ENCODE measurements at regions not wholly inside any gene's neighbourhood (a gene's known extent, or its start where the extent isn't known, plus 50 kb on each side); places are given as distances from the start of the nearest gene placed in this dataset.

- Histone ChIP-seq H3K9me2 (replicated peaks; ENCODE audit: insufficient read depth, low read length) (no peaks in the 10 kb centered on the region), H3K4me1 (ENCODE audit: low read length) (no peaks in the 10 kb centered on the region), H4K20me1 (ENCODE audit: insufficient read depth, low read depth, low read length) (no peaks in the 10 kb centered on the region), H2AFZ (ENCODE audit: low read length) (no peak overlapping the region), H3K27me3 (ENCODE audit: low read length) (no peaks in the 10 kb centered on the region), H3K9ac (ENCODE audit: low read length) (no peak overlapping the region), H3K36me3 (ENCODE audit: insufficient read depth, low read length) (no peaks in the 10 kb centered on the region), H3K4me2 (ENCODE audit: low read depth, low read length, poor library complexity, severe bottlenecking) (no peak overlapping the region), H3K79me2 (ENCODE audit: low read length) (no peaks in the 10 kb centered on the region), H3K9me3 (ENCODE audit: low read length) (no peaks in the 10 kb centered on the region), H3K27ac (ENCODE audit: low read length) (no peak overlapping the region), H3K4me3 (ENCODE audit: low read length) (no peak overlapping the region)
- no peak for DNase-seq
Observed at GRCh38 chr3:64344721-64345207, 119.5 kb upstream of the PRICKLE2 start.

GRCh38 chr3:64343689-64344430 lies 118.6 kb upstream of the PRICKLE2 start:
- no peaks in the 10 kb centered on the region for H4K20me1 ChIP-seq (ENCODE audit: insufficient read depth, low read depth, low read length)
- H3K27me3 ChIP-seq (ENCODE audit: low read length), result no peaks in the 10 kb centered on the region
- H3K9ac ChIP-seq (ENCODE audit: low read length), result no peak overlapping the region
- no peak overlapping the region for H3K4me2 ChIP-seq (ENCODE audit: low read depth, low read length, poor library complexity, severe bottlenecking)
- H3K36me3 ChIP-seq (ENCODE audit: insufficient read depth, low read length), result no peaks in the 10 kb centered on the region
- no peaks in the 10 kb centered on the region for H3K79me2 ChIP-seq (ENCODE audit: low read length)
- no peak overlapping the region for H2AFZ ChIP-seq (ENCODE audit: low read length)
- no peaks in the 10 kb centered on the region for H3K9me3 ChIP-seq (ENCODE audit: low read length)
- no peak overlapping the region for H3K27ac ChIP-seq (ENCODE audit: low read length)
- no peaks in the 10 kb centered on the region for H3K9me2 ChIP-seq (replicated peaks; ENCODE audit: insufficient read depth, low read length)
- H3K4me1 ChIP-seq (ENCODE audit: low read length), result no peaks in the 10 kb centered on the region
- H3K4me3 ChIP-seq (ENCODE audit: low read length), result no peak overlapping the region
- DNase-seq, result no peak

- no peak overlapping the region for H3K4me2 ChIP-seq (ENCODE audit: low read depth, low read length, poor library complexity, severe bottlenecking)
- no peaks in the 10 kb centered on the region for H3K27me3 ChIP-seq (ENCODE audit: low read length)
- H3K4me3 ChIP-seq (ENCODE audit: low read length), result no peak overlapping the region
- no peaks in the 10 kb centered on the region for H3K9me2 ChIP-seq (replicated peaks; ENCODE audit: insufficient read depth, low read length)
- no peaks in the 10 kb centered on the region for H3K36me3 ChIP-seq (ENCODE audit: insufficient read depth, low read length)
- DNase-seq, result no peak
- H3K9ac ChIP-seq (ENCODE audit: low read length), result no peak overlapping the region
- H3K9me3 ChIP-seq (ENCODE audit: low read length), result no peaks in the 10 kb centered on the region
- no peaks in the 10 kb centered on the region for H3K79me2 ChIP-seq (ENCODE audit: low read length)
- H2AFZ ChIP-seq (ENCODE audit: low read length), result no peak overlapping the region
- H4K20me1 ChIP-seq (ENCODE audit: insufficient read depth, low read depth, low read length), result no peaks in the 10 kb centered on the region
- H3K27ac ChIP-seq (ENCODE audit: low read length), result no peak overlapping the region
- no peaks in the 10 kb centered on the region for H3K4me1 ChIP-seq (ENCODE audit: low read length)
Observed at GRCh38 chr3:64342940-64343688, 117.8 kb upstream of the PRICKLE2 start.

GRCh38 chr3:64341296-64341695 lies 116.0 kb upstream of the PRICKLE2 start:
- Histone ChIP-seq H2AFZ (ENCODE audit: low read length) (no peak overlapping the region), H3K79me2 (ENCODE audit: low read length) (no peaks in the 10 kb centered on the region), H3K9me2 (replicated peaks; ENCODE audit: insufficient read depth, low read length) (no peaks in the 10 kb centered on the region), H3K36me3 (ENCODE audit: insufficient read depth, low read length) (no peaks in the 10 kb centered on the region), H4K20me1 (ENCODE audit: insufficient read depth, low read depth, low read length) (no peaks in the 10 kb centered on the region), H3K27me3 (ENCODE audit: low read length) (no peaks in the 10 kb centered on the region), H3K9me3 (ENCODE audit: low read length) (no peaks in the 10 kb centered on the region), H3K9ac (ENCODE audit: low read length) (no peak overlapping the region), H3K4me3 (ENCODE audit: low read length) (no peak overlapping the region), H3K4me2 (ENCODE audit: low read depth, low read length, poor library complexity, severe bottlenecking) (no peak overlapping the region), H3K4me1 (ENCODE audit: low read length) (no peaks in the 10 kb centered on the region), H3K27ac (ENCODE audit: low read length) (no peak overlapping the region)
- no peak for DNase-seq

GRCh38 chr3:64340641-64341101 lies 115.4 kb upstream of the PRICKLE2 start:
- Histone ChIP-seq H3K36me3 (ENCODE audit: insufficient read depth, low read length) (no peaks in the 10 kb centered on the region), H3K4me1 (ENCODE audit: low read length) (no peaks in the 10 kb centered on the region), H2AFZ (ENCODE audit: low read length) (no peak overlapping the region), H3K4me3 (ENCODE audit: low read length) (no peak overlapping the region), H4K20me1 (ENCODE audit: insufficient read depth, low read depth, low read length) (no peaks in the 10 kb centered on the region), H3K9ac (ENCODE audit: low read length) (no peak overlapping the region), H3K4me2 (ENCODE audit: low read depth, low read length, poor library complexity, severe bottlenecking) (no peak overlapping the region), H3K27ac (ENCODE audit: low read length) (no peak overlapping the region), H3K9me2 (replicated peaks; ENCODE audit: insufficient read depth, low read length) (no peaks in the 10 kb centered on the region), H3K9me3 (ENCODE audit: low read length) (no peaks in the 10 kb centered on the region), H3K27me3 (ENCODE audit: low read length) (no peaks in the 10 kb centered on the region), H3K79me2 (ENCODE audit: low read length) (no peaks in the 10 kb centered on the region)
- no peak for DNase-seq

- Histone ChIP-seq H3K27ac (ENCODE audit: low read length) (no peak overlapping the region), H3K9me2 (replicated peaks; ENCODE audit: insufficient read depth, low read length) (no peaks in the 10 kb centered on the region), H3K79me2 (ENCODE audit: low read length) (no peaks in the 10 kb centered on the region), H3K27me3 (ENCODE audit: low read length) (no peaks in the 10 kb centered on the region), H4K20me1 (ENCODE audit: insufficient read depth, low read depth, low read length) (no peaks in the 10 kb centered on the region), H3K9me3 (ENCODE audit: low read length) (no peaks in the 10 kb centered on the region), H3K36me3 (ENCODE audit: insufficient read depth, low read length) (no peaks in the 10 kb centered on the region), H3K4me2 (ENCODE audit: low read depth, low read length, poor library complexity, severe bottlenecking) (no peak overlapping the region), H3K9ac (ENCODE audit: low read length) (no peak overlapping the region), H2AFZ (ENCODE audit: low read length) (no peak overlapping the region), H3K4me3 (ENCODE audit: low read length) (no peak overlapping the region), H3K4me1 (ENCODE audit: low read length) (no peaks in the 10 kb centered on the region)
- no peak for DNase-seq
Observed at GRCh38 chr3:64336488-64336887, 111.2 kb upstream of the PRICKLE2 start.

- Histone ChIP-seq H3K79me2 (ENCODE audit: low read length) (no peaks in the 10 kb centered on the region), H3K4me2 (ENCODE audit: low read depth, low read length, poor library complexity, severe bottlenecking) (no peak overlapping the region), H3K9ac (ENCODE audit: low read length) (no peak overlapping the region)
Observed at GRCh38 chr3:64332459-64333350, 107.4 kb upstream of the PRICKLE2 start.

GRCh38 chr3:64331605-64332004 lies 106.3 kb upstream of the PRICKLE2 start:
- Histone ChIP-seq H3K27me3 (ENCODE audit: low read length) (no peaks in the 10 kb centered on the region), H3K27ac (ENCODE audit: low read length) (no peak overlapping the region), H3K79me2 (ENCODE audit: low read length) (no peaks in the 10 kb centered on the region), H4K20me1 (ENCODE audit: insufficient read depth, low read depth, low read length) (no peaks in the 10 kb centered on the region), H3K4me3 (ENCODE audit: low read length) (no peak overlapping the region), H3K4me1 (ENCODE audit: low read length) (no peaks in the 10 kb centered on the region), H3K9me3 (ENCODE audit: low read length) (no peaks in the 10 kb centered on the region), H2AFZ (ENCODE audit: low read length) (no peak overlapping the region), H3K9ac (ENCODE audit: low read length) (no peak overlapping the region), H3K4me2 (ENCODE audit: low read depth, low read length, poor library complexity, severe bottlenecking) (no peak overlapping the region), H3K36me3 (ENCODE audit: insufficient read depth, low read length) (no peaks in the 10 kb centered on the region), H3K9me2 (replicated peaks; ENCODE audit: insufficient read depth, low read length) (no peaks in the 10 kb centered on the region)
- DNase-seq, result no peak

More at GRCh38 chr3:64332459-64333350, 107.4 kb upstream of the PRICKLE2 start:
- Histone ChIP-seq H3K27ac (ENCODE audit: low read length) (no peak overlapping the region), H3K27me3 (ENCODE audit: low read length) (no peaks in the 10 kb centered on the region), H3K36me3 (ENCODE audit: insufficient read depth, low read length) (no peaks in the 10 kb centered on the region), H2AFZ (ENCODE audit: low read length) (no peak overlapping the region), H4K20me1 (ENCODE audit: insufficient read depth, low read depth, low read length) (no peaks in the 10 kb centered on the region), H3K4me3 (ENCODE audit: low read length) (no peak overlapping the region), H3K9me3 (ENCODE audit: low read length) (no peaks in the 10 kb centered on the region), H3K9me2 (replicated peaks; ENCODE audit: insufficient read depth, low read length) (no peaks in the 10 kb centered on the region), H3K4me1 (ENCODE audit: low read length) (no peaks in the 10 kb centered on the region)
- DNase-seq, result no peak

Measured in Karpas-422 (cell line).